Adrenal gland (tissue), 5 donors: ENCODE measurements at regions not wholly inside any gene's neighbourhood (a gene's known extent, or its start where the extent isn't known, plus 50 kb on each side); places are given as distances from the start of the nearest gene placed in this dataset.

Source experiments
- POLR2A ChIP-seq, 2 donors: fragments of 450-650 bp; IDR thresholded peaks; one replicate each; pipeline ENCODE4 v1.6.1; 2017; ENCODE audit warnings: antibody characterized with exemption in 2 of 2, mild to moderate bottlenecking in 2 of 2, moderate library complexity in 1 of 2
- TF ChIP-seq, protein P1 (sequence below), 6 experiments: fragments of 450-650 bp in 4 of 6; fragments of 200-600 bp in 2 of 6; sonication (generic) in 1 of 6; IDR thresholded peaks; 1 replicate in 5 of 6; 2 replicates in 1 of 6; pipeline versions ENCODE4 v1.5.1 to v1.8.0; 2016 to 2021; ENCODE audit warnings: antibody characterized with exemption in 6 of 6, mild to moderate bottlenecking in 2 of 6, moderate library complexity in 1 of 6
- donor health status: DM: no; HTN: no; CAD: no.

DNA sequence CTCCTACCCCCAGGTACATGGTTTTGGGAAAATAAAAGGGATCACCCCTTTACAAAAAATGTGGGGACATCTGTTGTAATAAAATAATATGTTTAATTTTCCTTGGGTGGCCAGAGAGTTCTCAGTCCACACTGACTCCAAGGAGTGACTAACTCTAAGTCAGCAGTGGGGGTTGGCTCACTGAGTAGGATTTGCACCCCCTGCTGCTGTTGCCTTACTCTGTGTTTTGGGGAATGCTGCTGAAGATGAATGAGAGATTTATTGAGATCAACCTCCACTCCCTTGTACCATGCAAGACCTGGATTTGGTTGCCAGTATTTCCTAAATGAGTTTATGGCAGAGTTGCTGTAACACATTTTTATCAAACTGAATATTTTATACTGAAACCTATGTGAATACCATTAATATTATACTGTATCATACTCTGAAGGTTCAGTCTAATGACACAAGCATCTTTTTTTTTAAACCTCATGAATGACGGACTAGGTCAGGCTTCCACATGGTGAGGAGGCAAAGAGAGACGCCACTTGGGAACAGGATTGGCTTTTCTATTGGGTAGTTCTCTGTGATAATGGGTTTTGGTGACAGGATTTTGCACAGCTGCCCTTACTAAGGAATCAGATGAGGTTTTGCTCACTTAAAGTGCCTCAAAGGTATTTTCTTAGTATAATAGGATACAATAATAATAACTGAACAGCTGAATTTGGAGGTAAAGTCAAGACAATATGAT lies 121.3 kb upstream of the OSMR start:
- TF ChIP-seq POLR2A (IDR thresholded peaks at IDR 0.05): no peak
- TF ChIP-seq, protein P1, sequence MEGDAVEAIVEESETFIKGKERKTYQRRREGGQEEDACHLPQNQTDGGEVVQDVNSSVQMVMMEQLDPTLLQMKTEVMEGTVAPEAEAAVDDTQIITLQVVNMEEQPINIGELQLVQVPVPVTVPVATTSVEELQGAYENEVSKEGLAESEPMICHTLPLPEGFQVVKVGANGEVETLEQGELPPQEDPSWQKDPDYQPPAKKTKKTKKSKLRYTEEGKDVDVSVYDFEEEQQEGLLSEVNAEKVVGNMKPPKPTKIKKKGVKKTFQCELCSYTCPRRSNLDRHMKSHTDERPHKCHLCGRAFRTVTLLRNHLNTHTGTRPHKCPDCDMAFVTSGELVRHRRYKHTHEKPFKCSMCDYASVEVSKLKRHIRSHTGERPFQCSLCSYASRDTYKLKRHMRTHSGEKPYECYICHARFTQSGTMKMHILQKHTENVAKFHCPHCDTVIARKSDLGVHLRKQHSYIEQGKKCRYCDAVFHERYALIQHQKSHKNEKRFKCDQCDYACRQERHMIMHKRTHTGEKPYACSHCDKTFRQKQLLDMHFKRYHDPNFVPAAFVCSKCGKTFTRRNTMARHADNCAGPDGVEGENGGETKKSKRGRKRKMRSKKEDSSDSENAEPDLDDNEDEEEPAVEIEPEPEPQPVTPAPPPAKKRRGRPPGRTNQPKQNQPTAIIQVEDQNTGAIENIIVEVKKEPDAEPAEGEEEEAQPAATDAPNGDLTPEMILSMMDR (IDR thresholded peaks at IDR 0.05): no peak
